ENCODE measurements at regions not wholly inside any gene's neighbourhood (a gene's known extent, or its start where the extent isn't known, plus 50 kb on each side); places are given as distances from the start of the nearest gene placed in this dataset.

DNA sequence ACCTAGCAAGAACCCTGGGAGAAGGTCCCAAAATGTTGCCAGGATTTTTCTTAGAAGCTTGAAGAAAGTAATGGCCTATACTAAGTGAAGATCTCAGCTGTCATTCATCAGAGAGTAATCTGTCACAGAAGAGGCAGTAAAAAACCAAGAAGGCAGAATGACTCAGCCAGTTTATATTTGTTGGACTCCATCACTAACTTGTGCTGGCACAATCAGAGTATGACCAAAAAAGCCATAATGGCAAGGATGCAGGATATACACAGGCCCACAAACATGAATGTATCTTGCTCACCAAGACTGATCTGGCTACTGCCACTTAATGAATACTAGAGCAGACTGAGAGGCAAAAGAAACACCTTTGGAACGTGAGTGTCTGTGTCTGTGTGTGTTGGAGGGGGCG, 104.0 kb upstream of the POU5F2 start:
- Histone ChIP-seq H3K9me3 (ENCODE audit: control insufficient read depth, insufficient read depth, low read length) (no peaks in the 10 kb centered on the region), H3K4me1 (ENCODE audit: control insufficient read depth, insufficient read depth, low read length) (no peaks in the 10 kb centered on the region), H3K4me3 (ENCODE audit: low read length) (no peak overlapping the region), H3K27ac (ENCODE audit: low read length) (no peak overlapping the region), H3K27me3 (ENCODE audit: control insufficient read depth, insufficient read depth, low read length) (no peaks in the 10 kb centered on the region), H3K36me3 (ENCODE audit: control insufficient read depth, insufficient read depth, low read length) (no peaks in the 10 kb centered on the region)
- WGBS (ENCODE audit: insufficient coverage, insufficient read length) = no CpG with 5 or more reads among the region's 2 CpGs
- DNase-seq (ENCODE audit: low read depth, low spot score) = no peak

DNA sequence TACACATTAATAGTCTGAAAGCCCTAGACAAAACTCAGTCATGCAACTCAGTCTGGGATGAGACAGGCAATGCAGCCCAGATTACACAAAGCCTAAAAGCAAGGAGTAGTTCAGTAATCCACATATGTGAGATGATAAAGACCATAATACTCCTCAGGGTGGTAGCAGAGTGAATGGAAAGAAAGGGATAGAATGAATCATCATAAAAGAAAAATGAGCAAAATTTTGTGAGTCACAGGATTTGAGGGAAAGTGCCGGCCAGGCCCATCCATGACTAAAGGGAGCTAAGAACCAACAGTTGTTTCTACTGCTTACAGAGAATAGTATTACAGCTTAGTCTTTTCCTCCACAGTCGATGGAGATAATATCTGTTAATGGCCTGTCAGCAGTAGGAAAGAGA, 90.0 kb upstream of the POU5F2 start:
- WGBS (ENCODE audit: insufficient coverage, insufficient read length) = no CpG with 5 or more reads among the region's 2 CpGs

DNA sequence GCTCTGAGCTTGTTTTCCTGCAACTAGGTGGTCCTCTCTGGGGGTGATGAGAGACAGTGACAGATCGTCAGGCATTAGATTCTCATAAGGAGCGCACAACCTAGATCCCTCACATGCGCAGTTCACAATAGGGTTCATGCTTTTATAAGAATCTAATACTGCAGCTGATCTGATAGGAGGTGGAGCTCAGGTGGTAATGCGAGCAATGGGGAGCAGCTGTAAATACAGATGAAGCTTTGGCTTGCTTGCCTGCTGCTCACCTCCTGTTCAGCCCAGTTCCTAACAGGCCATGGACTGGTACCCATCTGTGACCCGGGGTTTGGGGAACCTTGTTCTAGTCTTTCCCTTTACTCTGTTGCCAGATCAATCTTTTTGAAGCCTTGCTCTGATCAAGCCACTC, 89.5 kb upstream of the POU5F2 start:
- no peaks in the 10 kb centered on the region for H3K4me1 ChIP-seq (ENCODE audit: control insufficient read depth, insufficient read depth, low read length)
- H3K9me3 ChIP-seq (ENCODE audit: control insufficient read depth, insufficient read depth, low read length) = no peaks in the 10 kb centered on the region
- no peak overlapping the region for H3K4me3 ChIP-seq (ENCODE audit: low read length)
- no peaks in the 10 kb centered on the region for H3K27me3 ChIP-seq (ENCODE audit: control insufficient read depth, insufficient read depth, low read length)
- H3K36me3 ChIP-seq (ENCODE audit: control insufficient read depth, insufficient read depth, low read length) = no peaks in the 10 kb centered on the region
- WGBS (ENCODE audit: insufficient coverage, insufficient read length) = no CpG with 5 or more reads among the region's 5 CpGs
- DNase-seq (ENCODE audit: low read depth, low spot score) = no peak
- H3K27ac ChIP-seq (ENCODE audit: low read length) = no peak overlapping the region

More for the DNA sequence above, 90.0 kb upstream of the POU5F2 start:
- no peak for DNase-seq (ENCODE audit: low read depth, low spot score)
- no peaks in the 10 kb centered on the region for H3K9me3 ChIP-seq (ENCODE audit: control insufficient read depth, insufficient read depth, low read length)
- no peak overlapping the region for H3K27ac ChIP-seq (ENCODE audit: low read length)
- no peaks in the 10 kb centered on the region for H3K4me1 ChIP-seq (ENCODE audit: control insufficient read depth, insufficient read depth, low read length)
- no peak overlapping the region for H3K4me3 ChIP-seq (ENCODE audit: low read length)
- no peaks in the 10 kb centered on the region for H3K36me3 ChIP-seq (ENCODE audit: control insufficient read depth, insufficient read depth, low read length)
- no peaks in the 10 kb centered on the region for H3K27me3 ChIP-seq (ENCODE audit: control insufficient read depth, insufficient read depth, low read length)

DNA sequence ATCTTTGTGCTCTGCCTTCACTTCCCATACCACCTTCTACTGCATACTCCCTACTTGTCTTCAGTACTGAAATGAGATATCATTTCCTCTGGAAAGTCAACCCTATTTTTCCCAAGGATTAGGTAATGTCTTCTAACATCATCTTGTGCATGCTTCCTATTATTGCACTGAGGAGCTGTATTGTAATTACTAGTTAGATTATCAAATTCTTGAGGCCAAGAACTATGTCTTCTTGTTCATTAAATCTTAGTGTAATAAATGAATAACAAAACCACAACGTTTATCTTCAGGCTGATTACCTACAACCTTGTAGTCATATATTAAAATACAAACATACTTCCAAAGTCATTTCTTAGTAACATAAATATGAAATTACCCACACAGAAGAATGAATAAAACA, 87.9 kb upstream of the POU5F2 start:
- WGBS (ENCODE audit: insufficient coverage, insufficient read length) = no CpG with 5 or more reads among the region's 1 CpG

DNA sequence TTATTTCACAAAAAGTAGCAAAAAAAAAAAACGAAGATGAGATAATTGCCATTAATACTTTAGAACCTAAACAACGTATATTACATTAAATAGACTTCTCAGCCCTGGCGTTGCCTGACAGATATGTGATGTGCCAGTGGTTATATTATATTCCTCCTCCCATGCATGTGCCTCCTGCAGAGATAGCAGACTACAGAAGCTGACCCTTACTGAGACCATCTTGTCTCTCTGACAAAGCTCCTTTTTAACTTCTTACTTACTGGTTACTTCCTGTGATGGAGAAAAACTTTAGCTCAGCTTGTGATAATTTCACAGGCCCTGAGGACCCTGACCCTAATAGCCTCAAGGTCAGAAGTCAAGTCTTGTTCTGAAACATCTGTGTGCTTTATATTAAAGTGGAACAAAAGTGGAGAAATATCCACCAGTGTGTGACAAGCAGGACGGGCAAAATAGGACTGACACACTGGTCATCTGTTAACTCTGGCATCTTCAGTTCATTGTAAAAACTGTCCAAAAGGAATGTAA, 80.6 kb upstream of the POU5F2 start:
- Histone ChIP-seq H3K9me3 (ENCODE audit: control insufficient read depth, insufficient read depth, low read length) (no peaks in the 10 kb centered on the region), H3K4me1 (ENCODE audit: control insufficient read depth, insufficient read depth, low read length) (no peaks in the 10 kb centered on the region), H3K27me3 (ENCODE audit: control insufficient read depth, insufficient read depth, low read length) (no peaks in the 10 kb centered on the region), H3K36me3 (ENCODE audit: control insufficient read depth, insufficient read depth, low read length) (no peaks in the 10 kb centered on the region), H3K27ac (ENCODE audit: low read length) (no peak overlapping the region), H3K4me3 (ENCODE audit: low read length) (no peak overlapping the region)
- DNase-seq (ENCODE audit: low read depth, low spot score) = no peak
- WGBS (ENCODE audit: insufficient coverage, insufficient read length) = no CpG with 5 or more reads among the region's 4 CpGs

More for the DNA sequence above, 87.9 kb upstream of the POU5F2 start:
- Histone ChIP-seq H3K36me3 (ENCODE audit: control insufficient read depth, insufficient read depth, low read length) (no peaks in the 10 kb centered on the region), H3K4me3 (ENCODE audit: low read length) (no peak overlapping the region), H3K4me1 (ENCODE audit: control insufficient read depth, insufficient read depth, low read length) (no peaks in the 10 kb centered on the region), H3K9me3 (ENCODE audit: control insufficient read depth, insufficient read depth, low read length) (no peaks in the 10 kb centered on the region), H3K27ac (ENCODE audit: low read length) (no peak overlapping the region), H3K27me3 (ENCODE audit: control insufficient read depth, insufficient read depth, low read length) (no peaks in the 10 kb centered on the region)
- DNase-seq (ENCODE audit: low read depth, low spot score) = no peak

DNA sequence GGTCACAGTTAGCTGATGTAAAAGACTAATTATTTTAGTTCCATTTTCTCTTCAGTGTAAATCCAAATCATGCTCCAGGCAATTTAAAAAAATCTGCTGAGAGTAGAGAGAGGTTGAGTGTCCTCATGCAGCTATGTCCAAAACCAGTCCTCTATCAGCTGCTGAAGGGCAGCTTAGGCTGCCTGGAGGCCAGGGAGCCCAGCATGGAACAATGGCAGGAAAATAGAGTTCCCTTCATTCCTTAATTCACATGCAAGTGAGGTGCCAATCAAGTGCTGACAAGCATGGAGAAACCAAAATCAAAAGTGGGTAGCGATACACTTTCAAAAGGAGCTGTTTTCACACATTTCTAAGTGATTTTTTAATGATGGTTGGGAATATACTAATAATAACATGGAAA, 78.3 kb upstream of the POU5F2 start:
- peak; percentile 1 for DNase-seq (ENCODE audit: low read depth, low spot score)

DNA sequence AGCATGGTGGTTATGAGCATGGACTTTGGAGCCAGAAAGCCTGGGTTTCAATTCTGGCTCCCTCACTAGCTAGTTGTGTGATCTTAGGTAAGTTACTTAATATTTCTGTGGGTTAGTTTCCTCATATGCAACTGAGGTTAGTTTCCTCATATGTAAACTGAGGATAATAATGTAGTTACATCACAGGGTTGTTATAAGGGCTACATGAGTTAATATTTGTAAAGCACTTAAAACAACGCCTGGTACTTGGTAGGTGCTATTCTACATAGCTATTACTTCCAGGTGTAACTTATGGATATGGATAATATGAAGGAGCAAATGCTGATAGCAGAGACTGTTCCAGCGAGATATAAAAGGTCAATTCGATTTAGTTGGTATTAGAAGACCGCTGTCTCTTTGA, 69.4 kb upstream of the POU5F2 start:
- no CpG with 5 or more reads among the region's 4 CpGs for WGBS (ENCODE audit: insufficient coverage, insufficient read length)

More for the DNA sequence above, 78.3 kb upstream of the POU5F2 start:
- no peaks in the 10 kb centered on the region for H3K27me3 ChIP-seq (ENCODE audit: control insufficient read depth, insufficient read depth, low read length)
- WGBS (ENCODE audit: insufficient coverage, insufficient read length) = no CpG with 5 or more reads among the region's 1 CpG
- H3K9me3 ChIP-seq (ENCODE audit: control insufficient read depth, insufficient read depth, low read length) = no peaks in the 10 kb centered on the region
- H3K27ac ChIP-seq (ENCODE audit: low read length) = no peak overlapping the region
- no peaks in the 10 kb centered on the region for H3K4me1 ChIP-seq (ENCODE audit: control insufficient read depth, insufficient read depth, low read length)
- no peaks in the 10 kb centered on the region for H3K36me3 ChIP-seq (ENCODE audit: control insufficient read depth, insufficient read depth, low read length)
- no peak overlapping the region for H3K4me3 ChIP-seq (ENCODE audit: low read length)

DNA sequence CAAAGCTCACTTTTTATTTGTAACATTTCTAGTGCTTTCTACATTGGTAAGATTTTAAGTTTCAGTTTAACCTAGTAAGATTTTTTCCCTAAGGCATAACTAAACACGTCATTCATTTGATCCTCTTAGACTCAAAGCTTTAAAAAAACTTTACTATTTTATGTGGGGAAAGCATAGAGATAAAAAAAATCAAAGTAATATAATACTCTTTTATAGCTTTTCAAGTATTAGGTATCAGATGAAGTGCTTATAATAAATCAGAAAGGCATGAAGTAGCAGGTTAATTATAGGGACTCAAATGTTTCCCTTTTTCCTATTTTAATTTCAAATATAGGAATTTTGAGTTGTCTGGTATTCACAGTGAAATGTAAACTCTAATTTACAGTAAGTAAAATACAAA, 68.0 kb upstream of the POU5F2 start:
- no peak overlapping the region for H3K27ac ChIP-seq (ENCODE audit: low read length)
- H3K27me3 ChIP-seq (ENCODE audit: control insufficient read depth, insufficient read depth, low read length) = no peaks in the 10 kb centered on the region
- no CpG with 5 or more reads among the region's 1 CpG for WGBS (ENCODE audit: insufficient coverage, insufficient read length)
- no peak for DNase-seq (ENCODE audit: low read depth, low spot score)
- no peak overlapping the region for H3K4me3 ChIP-seq (ENCODE audit: low read length)
- no peaks in the 10 kb centered on the region for H3K9me3 ChIP-seq (ENCODE audit: control insufficient read depth, insufficient read depth, low read length)
- H3K36me3 ChIP-seq (ENCODE audit: control insufficient read depth, insufficient read depth, low read length) = no peaks in the 10 kb centered on the region
- H3K4me1 ChIP-seq (ENCODE audit: control insufficient read depth, insufficient read depth, low read length) = no peaks in the 10 kb centered on the region

More for the DNA sequence above, 69.4 kb upstream of the POU5F2 start:
- Histone ChIP-seq H3K36me3 (ENCODE audit: control insufficient read depth, insufficient read depth, low read length) (no peaks in the 10 kb centered on the region), H3K4me3 (ENCODE audit: low read length) (no peak overlapping the region), H3K27me3 (ENCODE audit: control insufficient read depth, insufficient read depth, low read length) (no peaks in the 10 kb centered on the region), H3K9me3 (ENCODE audit: control insufficient read depth, insufficient read depth, low read length) (no peaks in the 10 kb centered on the region), H3K27ac (ENCODE audit: low read length) (no peak overlapping the region), H3K4me1 (ENCODE audit: control insufficient read depth, insufficient read depth, low read length) (no peaks in the 10 kb centered on the region)
- no peak for DNase-seq (ENCODE audit: low read depth, low spot score)

DNA sequence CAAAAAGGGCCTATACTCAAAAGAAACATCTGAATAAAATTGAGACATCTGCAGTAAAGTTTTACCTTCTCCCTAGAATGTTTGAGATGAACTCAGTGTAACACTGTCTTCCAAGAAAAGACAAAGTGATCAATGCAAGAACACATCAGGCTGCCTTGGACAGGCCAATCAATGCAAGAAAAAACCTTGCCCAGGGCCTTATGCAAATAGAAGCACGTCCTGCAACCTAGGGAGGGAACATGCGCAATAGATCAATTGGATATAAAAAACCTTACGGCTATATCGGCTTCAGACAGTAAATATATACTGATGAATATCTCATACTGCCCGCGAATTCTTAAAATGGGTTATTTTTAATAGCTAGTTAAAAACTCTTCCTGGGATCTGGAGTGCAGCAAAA, 66.4 kb upstream of the POU5F2 start:
- Histone ChIP-seq H3K27ac (ENCODE audit: low read length) (no peak overlapping the region), H3K4me1 (ENCODE audit: control insufficient read depth, insufficient read depth, low read length) (no peaks in the 10 kb centered on the region), H3K36me3 (ENCODE audit: control insufficient read depth, insufficient read depth, low read length) (no peaks in the 10 kb centered on the region), H3K9me3 (ENCODE audit: control insufficient read depth, insufficient read depth, low read length) (no peaks in the 10 kb centered on the region), H3K27me3 (ENCODE audit: control insufficient read depth, insufficient read depth, low read length) (no peaks in the 10 kb centered on the region), H3K4me3 (ENCODE audit: low read length) (no peak overlapping the region)
- no peak for DNase-seq (ENCODE audit: low read depth, low spot score)
- no CpG with 5 or more reads among the region's 6 CpGs for WGBS (ENCODE audit: insufficient coverage, insufficient read length)

DNA sequence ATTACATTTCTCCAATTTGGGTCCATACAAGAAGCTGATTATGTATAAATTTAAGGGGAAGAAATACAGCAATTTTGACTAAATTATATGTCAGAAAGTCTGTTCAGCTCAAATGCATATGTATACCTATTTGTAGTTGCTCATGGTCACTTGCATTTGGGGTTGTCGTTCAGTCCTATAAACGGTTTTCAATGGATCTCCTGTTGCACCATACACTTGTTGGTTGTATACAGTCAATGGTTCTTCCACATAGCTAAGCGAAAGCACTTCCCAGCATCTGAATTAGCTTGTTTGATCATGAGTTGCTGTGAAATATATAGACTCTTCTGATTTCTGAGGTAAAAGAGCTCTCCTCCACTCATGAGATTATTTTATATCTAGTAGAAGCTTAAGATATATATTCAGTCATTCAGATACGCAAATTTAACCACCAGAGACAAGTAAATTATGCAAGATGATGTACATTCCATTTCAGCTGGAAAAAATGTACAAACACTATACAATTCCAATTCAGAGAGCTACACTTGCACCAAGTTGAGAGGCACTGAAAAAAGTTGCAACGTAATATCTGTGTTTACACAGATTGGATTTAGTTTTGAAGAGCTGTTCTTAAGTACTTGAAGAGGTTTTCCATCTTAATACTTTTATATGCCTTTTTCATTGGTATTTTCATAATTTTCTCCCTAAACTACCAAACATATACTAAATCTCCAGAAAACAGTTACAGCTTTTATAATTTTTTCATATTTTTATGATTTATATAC, 64.4 kb upstream of the POU5F2 start:
- H3K4me1 ChIP-seq (ENCODE audit: control insufficient read depth, insufficient read depth, low read length) = no peaks in the 10 kb centered on the region
- no peaks in the 10 kb centered on the region for H3K36me3 ChIP-seq (ENCODE audit: control insufficient read depth, insufficient read depth, low read length)
- no CpG with 5 or more reads among the region's 5 CpGs for WGBS (ENCODE audit: insufficient coverage, insufficient read length)
- no peak for DNase-seq (ENCODE audit: low read depth, low spot score)
- no peaks in the 10 kb centered on the region for H3K9me3 ChIP-seq (ENCODE audit: control insufficient read depth, insufficient read depth, low read length)
- H3K27ac ChIP-seq (ENCODE audit: low read length) = no peak overlapping the region
- H3K4me3 ChIP-seq (ENCODE audit: low read length) = no peak overlapping the region
- no peaks in the 10 kb centered on the region for H3K27me3 ChIP-seq (ENCODE audit: control insufficient read depth, insufficient read depth, low read length)

All from iPS DF 6.9 (cell line).